Mesendoderm (in vitro differentiated cells): ENCODE measurements at regions not wholly inside any gene's neighbourhood (a gene's known extent, or its start where the extent isn't known, plus 50 kb on each side); places are given as distances from the start of the nearest gene placed in this dataset.
A peak's percentile ranks its signal among the peaks of the same experiment; 100 is the strongest.

ENCODE experiments used
- DNase-seq: peaks from one replicate; pipeline ENCODE4 v3.0.0; 2013
- H2AK5ac ChIP-seq: 2 replicates; pipeline ENCODE4 v1.6.1; 2013; ENCODE audit warnings: low read length, inconsistent platforms
- H2BK120ac ChIP-seq: 2 replicates; pipeline ENCODE4 v1.6.1; 2013; ENCODE audit warnings: low read depth, mild to moderate bottlenecking, low read length, moderate library complexity, mixed read lengths
- H2BK15ac ChIP-seq: replicated peaks from 2 replicates; pipeline ENCODE4 v1.6.1; 2013; ENCODE audit warnings: low read depth, mild to moderate bottlenecking, moderate library complexity
- H2BK5ac ChIP-seq: 2 replicates; pipeline ENCODE4 v1.6.1; 2013; ENCODE audit warnings: low read length, inconsistent platforms
- H3K18ac ChIP-seq: 2 replicates; pipeline ENCODE4 v1.6.1; 2013; ENCODE audit warnings: mild to moderate bottlenecking, low read length, mixed read lengths
- H3K23ac ChIP-seq: one replicate; pipeline ENCODE4 v1.6.1; 2013; ENCODE audit warnings: low read length
- H3K27ac ChIP-seq: 2 replicates; pipeline ENCODE4 v1.5.1; 2013; ENCODE audit warnings: low read depth, mild to moderate bottlenecking, inconsistent platforms, low read length, moderate library complexity
- H3K27me3 ChIP-seq: 2 replicates; pipeline ENCODE4 v1.6.1; 2013; ENCODE audit warnings: low read length, control low read depth, mild to moderate bottlenecking, inconsistent platforms; ENCODE audit not compliant: insufficient read depth, poor library complexity
- H3K36me3 ChIP-seq: 2 replicates; pipeline ENCODE4 v1.6.1; 2013; ENCODE audit warnings: low read length, inconsistent platforms; ENCODE audit not compliant: control insufficient read depth, insufficient read depth
- H3K4ac ChIP-seq: one replicate; pipeline ENCODE4 v1.6.1; 2013; ENCODE audit warnings: low read depth, mild to moderate bottlenecking, low read length, moderate library complexity
- H3K4me1 ChIP-seq: 2 replicates; pipeline ENCODE4 v1.6.1; 2013; ENCODE audit warnings: low read depth, low read length, inconsistent platforms; ENCODE audit not compliant: control insufficient read depth
- H3K4me2 ChIP-seq: 2 replicates; pipeline ENCODE4 v1.6.1; 2013; ENCODE audit warnings: low read length
- H3K4me3 ChIP-seq: 2 replicates; pipeline ENCODE4 v1.5.1; 2013; ENCODE audit warnings: mild to moderate bottlenecking, low read length
- H3K56ac ChIP-seq: one replicate; pipeline ENCODE4 v1.6.1; 2013; ENCODE audit warnings: low read length
- H3K79me1 ChIP-seq: 2 replicates; pipeline ENCODE4 v1.6.1; 2013; ENCODE audit warnings: low read length, inconsistent platforms
- H3K79me2 ChIP-seq: 2 replicates; pipeline ENCODE4 v1.6.1; 2013; ENCODE audit warnings: mild to moderate bottlenecking, low read length; ENCODE audit not compliant: control insufficient read depth, insufficient read depth
- H3K9ac ChIP-seq: 2 replicates; pipeline ENCODE4 v1.6.1; 2013; ENCODE audit warnings: low read length, inconsistent platforms
- H4K5ac ChIP-seq: one replicate; pipeline ENCODE4 v1.6.1; 2013; ENCODE audit warnings: low read length
- H4K8ac ChIP-seq: one replicate; pipeline ENCODE4 v1.6.1; 2013; ENCODE audit warnings: low read depth, mild to moderate bottlenecking, control low read depth, low read length, moderate library complexity
- WGBS: extraction: QIAGEN DNeasy Blood & Tissue Kit; methylation state at CpG from one replicate; pipeline ENCODE4 v1.1.7; 2013; ENCODE audit warnings: low lambda C conversion rate, missing lambda C conversion rate; ENCODE audit not compliant: insufficient coverage; ENCODE audit errors: extremely low coverage; 5-methylcytosine and 5-hydroxymethylcytosine counted together

GRCh38 chr5:148910686-148911361, 84.4 kb downstream of the ADRB2 start:
- H3K9ac ChIP-seq: no peak overlapping the region
- H3K18ac ChIP-seq: no peak overlapping the region
- no peak overlapping the region for H2BK15ac ChIP-seq
- H3K56ac ChIP-seq: no peak overlapping the region
- H2BK5ac ChIP-seq: no peak overlapping the region
- no peak overlapping the region for H3K4me3 ChIP-seq
- no peaks in the 10 kb centered on the region for H3K27me3 ChIP-seq
- H3K4me2 ChIP-seq: no peak overlapping the region
- H3K79me1 ChIP-seq: no peaks in the 10 kb centered on the region
- no peak overlapping the region for H2AK5ac ChIP-seq
- no peaks in the 10 kb centered on the region for H3K36me3 ChIP-seq
- no peak overlapping the region for H4K8ac ChIP-seq
- H4K5ac ChIP-seq: no peak overlapping the region
- H3K4me1 ChIP-seq: peaks cover 6% of the 10 kb centered on the region
- H3K4ac ChIP-seq: no peak overlapping the region
- H3K79me2 ChIP-seq: no peaks in the 10 kb centered on the region
- no peak overlapping the region for H2BK120ac ChIP-seq
- no CpG with 5 or more reads among the region's 8 CpGs for WGBS
- peak overlapping the region; percentile 9 for H3K23ac ChIP-seq
- H3K27ac ChIP-seq: no peak overlapping the region
- no peak for DNase-seq

DNA sequence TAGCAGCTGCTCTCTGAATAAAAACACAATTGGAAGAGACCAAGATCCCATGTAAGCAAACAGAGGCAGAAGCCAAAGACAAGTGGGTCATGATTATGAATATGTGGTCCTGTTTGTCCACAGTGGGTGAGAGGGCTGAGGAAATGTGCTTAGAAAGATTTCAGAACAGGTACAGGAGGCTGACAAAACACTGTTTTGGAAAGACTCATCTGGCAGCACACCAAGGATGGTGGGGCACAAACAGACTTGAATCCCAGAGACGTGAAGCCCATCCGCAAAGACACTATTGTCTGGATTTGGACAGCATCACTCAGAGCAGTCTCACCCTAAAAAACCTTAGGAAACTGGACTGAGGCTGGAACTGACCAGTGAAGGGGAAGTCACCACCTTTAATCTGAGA, 85.0 kb downstream of the ADRB2 start:
- Histone ChIP-seq H3K79me2 (no peaks in the 10 kb centered on the region), H2BK5ac (no peak overlapping the region), H2BK120ac (no peak overlapping the region), H3K4ac (no peak overlapping the region), H3K56ac (no peak overlapping the region), H3K36me3 (no peaks in the 10 kb centered on the region), H3K9ac (no peak overlapping the region), H2AK5ac (no peak overlapping the region), H3K4me3 (no peak overlapping the region), H2BK15ac (no peak overlapping the region), H3K4me2 (no peak overlapping the region), H3K4me1 (peaks cover 6% of the 10 kb centered on the region), H3K18ac (no peak overlapping the region), H3K23ac (no peak overlapping the region), H4K8ac (no peak overlapping the region), H3K27ac (no peak overlapping the region), H3K79me1 (no peaks in the 10 kb centered on the region), H3K27me3 (no peaks in the 10 kb centered on the region), H4K5ac (no peak overlapping the region)
- no peak for DNase-seq
- no CpG with 5 or more reads among the region's 2 CpGs for WGBS

DNA sequence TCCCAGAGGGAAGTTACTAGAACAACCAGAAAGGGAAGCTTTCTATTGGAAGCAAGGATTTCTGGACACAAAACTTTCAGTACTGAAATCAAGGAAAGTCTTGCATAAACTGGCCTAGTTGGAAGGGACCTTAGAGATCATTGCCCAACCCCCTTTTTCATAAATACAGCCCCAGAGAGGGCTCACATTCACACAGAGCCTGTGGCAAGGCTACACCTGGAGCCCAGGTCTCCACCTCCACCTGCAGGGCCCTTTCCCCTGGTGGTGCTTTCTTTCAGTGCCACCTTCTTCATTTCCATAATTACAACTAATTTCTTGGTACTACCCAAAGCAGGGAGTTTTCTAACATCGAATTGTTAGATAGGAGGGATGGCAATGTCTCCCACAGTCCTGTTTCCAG, 85.7 kb downstream of the ADRB2 start:
- H3K27me3 ChIP-seq: no peaks in the 10 kb centered on the region
- no peak overlapping the region for H2BK15ac ChIP-seq
- peak overlapping the region; percentile 85 for H3K4ac ChIP-seq
- H3K4me2 ChIP-seq: no peak overlapping the region
- H2BK5ac ChIP-seq: no peak overlapping the region
- no peak overlapping the region for H3K23ac ChIP-seq
- H3K4me1 ChIP-seq: peaks cover 6% of the 10 kb centered on the region
- peak overlapping the region; percentile 53 for H3K27ac ChIP-seq
- no peak overlapping the region for H4K5ac ChIP-seq
- WGBS: no CpG with 5 or more reads among the region's 1 CpG
- peak overlapping the region; percentile 39 for H3K18ac ChIP-seq
- no peak overlapping the region for H2BK120ac ChIP-seq
- H3K79me2 ChIP-seq: no peaks in the 10 kb centered on the region
- H3K56ac ChIP-seq: peak overlapping the region; percentile 5
- no peak overlapping the region for H4K8ac ChIP-seq
- no peaks in the 10 kb centered on the region for H3K36me3 ChIP-seq
- H3K9ac ChIP-seq: no peak overlapping the region
- no peak for DNase-seq
- H2AK5ac ChIP-seq: no peak overlapping the region
- no peaks in the 10 kb centered on the region for H3K79me1 ChIP-seq
- H3K4me3 ChIP-seq: no peak overlapping the region

DNA sequence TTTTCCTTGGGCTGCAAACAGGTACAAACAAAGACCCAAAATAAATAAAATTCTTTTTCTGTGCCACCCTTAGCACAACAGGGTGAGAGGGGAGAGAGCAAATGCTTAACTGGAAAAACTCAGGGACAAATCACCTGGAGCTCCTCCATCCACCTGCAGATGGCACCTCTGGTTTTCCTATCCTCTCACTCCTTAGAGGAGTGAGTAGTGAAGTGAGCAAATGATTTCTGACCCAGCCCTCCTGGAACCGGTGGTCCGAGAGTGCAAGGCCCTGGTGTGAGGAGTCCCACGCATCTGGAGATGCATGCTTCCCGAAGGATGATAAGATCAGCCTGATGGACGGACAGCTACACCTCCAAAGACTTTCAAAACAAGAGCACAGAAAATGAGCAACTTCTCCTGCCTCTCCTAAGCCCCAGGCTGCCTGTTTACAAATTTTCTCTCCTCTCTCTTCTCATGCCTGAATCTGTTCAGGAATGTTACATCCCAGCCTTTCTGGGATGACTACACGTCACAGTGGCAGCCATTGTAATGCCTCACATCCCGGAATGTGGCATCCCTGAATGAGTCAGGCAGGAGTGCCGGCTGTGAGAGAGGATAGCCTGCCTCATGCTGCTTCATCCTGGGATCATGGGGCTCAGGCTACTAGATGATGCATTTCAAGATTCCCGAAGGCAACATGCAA, 86.4 kb downstream of the ADRB2 start:
- H2AK5ac ChIP-seq: no peak overlapping the region
- peaks cover 6% of the 10 kb centered on the region for H3K4me1 ChIP-seq
- no peaks in the 10 kb centered on the region for H3K36me3 ChIP-seq
- H4K5ac ChIP-seq: no peak overlapping the region
- no peaks in the 10 kb centered on the region for H3K79me2 ChIP-seq
- no peak overlapping the region for H3K4me3 ChIP-seq
- H3K27ac ChIP-seq: peak overlapping the region; percentile 53
- H3K79me1 ChIP-seq: no peaks in the 10 kb centered on the region
- no peak overlapping the region for H4K8ac ChIP-seq
- H3K23ac ChIP-seq: no peak overlapping the region
- WGBS: no CpG with 5 or more reads among the region's 9 CpGs
- peak overlapping the region; percentile 39 for H3K18ac ChIP-seq
- no peak overlapping the region for H2BK15ac ChIP-seq
- no peak overlapping the region for H2BK120ac ChIP-seq
- no peaks in the 10 kb centered on the region for H3K27me3 ChIP-seq
- no peak overlapping the region for H3K4me2 ChIP-seq
- peak overlapping the region; percentile 1 for H3K9ac ChIP-seq
- DNase-seq: peak; percentile 98
- no peak overlapping the region for H3K4ac ChIP-seq
- H3K56ac ChIP-seq: peak overlapping the region; percentile 8
- H2BK5ac ChIP-seq: no peak overlapping the region

GRCh38 chr5:148913493-148913892, 87.1 kb downstream of the ADRB2 start:
- H3K9ac ChIP-seq: no peak overlapping the region
- H3K4me2 ChIP-seq: no peak overlapping the region
- H3K27me3 ChIP-seq: no peaks in the 10 kb centered on the region
- no peaks in the 10 kb centered on the region for H3K36me3 ChIP-seq
- H2BK120ac ChIP-seq: no peak overlapping the region
- H3K56ac ChIP-seq: peak overlapping the region; percentile 59
- no CpG with 5 or more reads among the region's 6 CpGs for WGBS
- DNase-seq: no peak
- H3K4ac ChIP-seq: no peak overlapping the region
- no peak overlapping the region for H2BK15ac ChIP-seq
- H3K79me1 ChIP-seq: no peaks in the 10 kb centered on the region
- H3K79me2 ChIP-seq: no peaks in the 10 kb centered on the region
- no peak overlapping the region for H2AK5ac ChIP-seq
- no peak overlapping the region for H3K4me3 ChIP-seq
- H3K4me1 ChIP-seq: peaks cover 6% of the 10 kb centered on the region
- no peak overlapping the region for H4K5ac ChIP-seq
- peak overlapping the region; percentile 3 for H2BK5ac ChIP-seq
- peak overlapping the region; percentile 4 for H3K27ac ChIP-seq
- H3K23ac ChIP-seq: no peak overlapping the region
- no peak overlapping the region for H3K18ac ChIP-seq
- H4K8ac ChIP-seq: no peak overlapping the region
